BLaER1 (cell line): ENCODE measurements at regions not wholly inside any gene's neighbourhood (a gene's known extent, or its start where the extent isn't known, plus 50 kb on each side); places are given as distances from the start of the nearest gene placed in this dataset.
"Not testable (repeated sequence)": the region's sequence is repeated elsewhere in the genome, so short reads cannot be mapped to it uniquely, and the experiment has no call there.

Experiments
- H3K27ac ChIP-seq: shearing (Covaris generic); formaldehyde crosslinking; 2 replicates; pipeline ENCODE4 v1.8.1; 2022
- H3K27me3 ChIP-seq: shearing (Covaris generic); formaldehyde crosslinking; 2 replicates; pipeline ENCODE4 v1.8.1; 2022
- H3K36me3 ChIP-seq: shearing (Covaris generic); formaldehyde crosslinking; 2 replicates; pipeline ENCODE4 v1.8.1; 2022
- H3K4me1 ChIP-seq: shearing (Covaris generic); formaldehyde crosslinking; 2 replicates; pipeline ENCODE4 v1.8.1; 2022
- H3K4me2 ChIP-seq: shearing (Covaris generic); formaldehyde crosslinking; 2 replicates; pipeline ENCODE4 v1.8.1; 2022
- H3K4me3 ChIP-seq: shearing (Covaris generic); formaldehyde crosslinking; 2 replicates; pipeline ENCODE4 v1.8.1; 2022
- H3K9ac ChIP-seq: shearing (Covaris generic); formaldehyde crosslinking; 2 replicates; pipeline ENCODE4 v1.8.1; 2022
- H3K9me3 ChIP-seq: shearing (Covaris generic); formaldehyde crosslinking; 2 replicates; pipeline ENCODE4 v1.8.1; 2022
- H4K20me1 ChIP-seq: shearing (Covaris generic); formaldehyde crosslinking; 2 replicates; pipeline ENCODE4 v1.8.1; 2022
- Cebpa-rat ChIP-seq: shearing (Covaris generic); IDR thresholded peaks from 2 replicates; pipeline ENCODE4 v1.8.1; 2022

GRCh38 chr9:135402739-135403695 lies 76.6 kb upstream of the PPP1R26 start:
- H3K9ac ChIP-seq, result no peak overlapping the region
- no peak overlapping the region for H3K27ac ChIP-seq
- H3K4me3 ChIP-seq, result no peak overlapping the region
- no peaks in the 10 kb centered on the region for H3K27me3 ChIP-seq
- no peak for TF ChIP-seq Cebpa-rat
- H3K9me3 ChIP-seq, result peaks cover 8% of the 10 kb centered on the region; the same call in 1 of the 2 replicates
- H3K4me2 ChIP-seq, result no peak overlapping the region
- H3K36me3 ChIP-seq, result no peaks in the 10 kb centered on the region
- no peaks in the 10 kb centered on the region for H4K20me1 ChIP-seq
- no peaks in the 10 kb centered on the region for H3K4me1 ChIP-seq

GRCh38 chr9:135403733-135404450 lies 75.7 kb upstream of the PPP1R26 start:
- H3K4me2 ChIP-seq, result no peak overlapping the region
- H3K4me1 ChIP-seq, result no peaks in the 10 kb centered on the region
- peaks cover 10% of the 10 kb centered on the region; the same call in 1 of the 2 replicates for H3K9me3 ChIP-seq
- H3K27me3 ChIP-seq, result no peaks in the 10 kb centered on the region
- H3K36me3 ChIP-seq, result no peaks in the 10 kb centered on the region
- H3K9ac ChIP-seq, result no peak overlapping the region
- no peaks in the 10 kb centered on the region for H4K20me1 ChIP-seq
- H3K27ac ChIP-seq, result no peak overlapping the region
- no peak for TF ChIP-seq Cebpa-rat
- H3K4me3 ChIP-seq, result no peak overlapping the region

- TF ChIP-seq Cebpa-rat, result no peak
- Histone ChIP-seq H3K27ac (no peak overlapping the region), H3K36me3 (no peaks in the 10 kb centered on the region), H3K4me3 (no peak overlapping the region), H3K27me3 (no peaks in the 10 kb centered on the region), H3K4me2 (no peak overlapping the region), H3K9me3 (peaks cover 10% of the 10 kb centered on the region; the same call in 1 of the 2 replicates), H4K20me1 (no peaks in the 10 kb centered on the region), H3K9ac (no peak overlapping the region), H3K4me1 (no peaks in the 10 kb centered on the region)
Measured at GRCh38 chr9:135404451-135405144, 75.0 kb upstream of the PPP1R26 start.

- H3K27me3 ChIP-seq, H3K4me1 ChIP-seq, H3K9ac ChIP-seq: not testable (repeated sequence)
Measured at GRCh38 chr9:135405145-135405464, 74.5 kb upstream of the PPP1R26 start.

GRCh38 chr9:135408476-135409254 lies 70.9 kb upstream of the PPP1R26 start:
- Histone ChIP-seq H3K4me3 (no peak overlapping the region), H3K4me2 (no peak overlapping the region), H3K36me3 (no peaks in the 10 kb centered on the region), H4K20me1 (no peaks in the 10 kb centered on the region), H3K4me1 (no peaks in the 10 kb centered on the region), H3K27me3 (no peaks in the 10 kb centered on the region), H3K9ac (no peak overlapping the region), H3K27ac (no peak overlapping the region), H3K9me3 (peaks cover 10% of the 10 kb centered on the region; the same call in 1 of the 2 replicates)
- TF ChIP-seq Cebpa-rat, result no peak

More at GRCh38 chr9:135405145-135405464, 74.5 kb upstream of the PPP1R26 start:
- not testable (repeated sequence) for H3K9me3 ChIP-seq, H3K4me2 ChIP-seq, H3K27ac ChIP-seq, H3K4me3 ChIP-seq, H4K20me1 ChIP-seq, H3K36me3 ChIP-seq

GRCh38 chr9:135409286-135410200 lies 70.0 kb upstream of the PPP1R26 start:
- Histone ChIP-seq H3K4me1 (no peaks in the 10 kb centered on the region), H3K9me3 (peaks cover 10% of the 10 kb centered on the region; the same call in 1 of the 2 replicates), H3K9ac (no peak overlapping the region), H3K36me3 (no peaks in the 10 kb centered on the region), H3K4me3 (no peak overlapping the region), H3K27me3 (no peaks in the 10 kb centered on the region), H3K4me2 (no peak overlapping the region), H3K27ac (no peak overlapping the region), H4K20me1 (no peaks in the 10 kb centered on the region)
- no peak for TF ChIP-seq Cebpa-rat

GRCh38 chr9:135410421-135410820 lies 69.2 kb upstream of the PPP1R26 start:
- no peak overlapping the region for H3K27ac ChIP-seq
- no peak overlapping the region for H3K9ac ChIP-seq
- H3K36me3 ChIP-seq, result no peaks in the 10 kb centered on the region
- H3K27me3 ChIP-seq, result no peaks in the 10 kb centered on the region
- no peak overlapping the region for H3K4me3 ChIP-seq
- no peak overlapping the region for H3K4me2 ChIP-seq
- H4K20me1 ChIP-seq, result no peaks in the 10 kb centered on the region
- H3K4me1 ChIP-seq, result no peaks in the 10 kb centered on the region
- H3K9me3 ChIP-seq, result peaks cover 10% of the 10 kb centered on the region; the same call in 1 of the 2 replicates
- TF ChIP-seq Cebpa-rat, result no peak

- Histone ChIP-seq H4K20me1 (no peaks in the 10 kb centered on the region), H3K36me3 (no peaks in the 10 kb centered on the region), H3K4me3 (no peak overlapping the region), H3K9ac (no peak overlapping the region), H3K4me1 (no peaks in the 10 kb centered on the region), H3K9me3 (peaks cover 10% of the 10 kb centered on the region; the same call in 1 of the 2 replicates), H3K27ac (no peak overlapping the region), H3K4me2 (no peak overlapping the region), H3K27me3 (no peaks in the 10 kb centered on the region)
- no peak for TF ChIP-seq Cebpa-rat
Measured at GRCh38 chr9:135410831-135411473, 68.6 kb upstream of the PPP1R26 start.

GRCh38 chr9:135411605-135412004 lies 68.0 kb upstream of the PPP1R26 start:
- H3K27me3 ChIP-seq, H3K36me3 ChIP-seq, H3K27ac ChIP-seq, H3K4me3 ChIP-seq, H3K4me1 ChIP-seq, H4K20me1 ChIP-seq, H3K9ac ChIP-seq, H3K4me2 ChIP-seq, H3K9me3 ChIP-seq: not testable (repeated sequence)

GRCh38 chr9:135412315-135413085 lies 67.1 kb upstream of the PPP1R26 start:
- H3K4me3 ChIP-seq, H3K27me3 ChIP-seq, H3K9ac ChIP-seq, H3K27ac ChIP-seq, H3K36me3 ChIP-seq, H3K9me3 ChIP-seq, H3K4me1 ChIP-seq, H3K4me2 ChIP-seq, H4K20me1 ChIP-seq: not testable (repeated sequence)
